GM13976 (cell line): ENCODE measurements at regions not wholly inside any gene's neighbourhood (a gene's known extent, or its start where the extent isn't known, plus 50 kb on each side); places are given as distances from the start of the nearest gene placed in this dataset.

Experiments
- DNase-seq: peaks from one replicate; pipeline ENCODE4 v3.0.0; 2012; ENCODE audit warnings: low spot score
- in situ Hi-C: fragments of 300-500 bp; cut with MboI; formaldehyde crosslinking; loops from one replicate; pipeline ENCODE4 v1.12.0; 2022; ENCODE audit warnings: low sequenced_read_pairs, mixed read lengths, inconsistent platforms; ENCODE audit not compliant: unreplicated experiment
- TF ChIP-seq, protein P1 (sequence below): IDR thresholded peaks from 2 replicates; pipeline ENCODE4 v1.5.1; 2012; ENCODE audit warnings: borderline replicate concordance, mild to moderate bottlenecking; ENCODE audit not compliant: insufficient read depth; ENCODE audit errors: extremely low read depth, missing control alignments, control extremely low read depth

DNA sequence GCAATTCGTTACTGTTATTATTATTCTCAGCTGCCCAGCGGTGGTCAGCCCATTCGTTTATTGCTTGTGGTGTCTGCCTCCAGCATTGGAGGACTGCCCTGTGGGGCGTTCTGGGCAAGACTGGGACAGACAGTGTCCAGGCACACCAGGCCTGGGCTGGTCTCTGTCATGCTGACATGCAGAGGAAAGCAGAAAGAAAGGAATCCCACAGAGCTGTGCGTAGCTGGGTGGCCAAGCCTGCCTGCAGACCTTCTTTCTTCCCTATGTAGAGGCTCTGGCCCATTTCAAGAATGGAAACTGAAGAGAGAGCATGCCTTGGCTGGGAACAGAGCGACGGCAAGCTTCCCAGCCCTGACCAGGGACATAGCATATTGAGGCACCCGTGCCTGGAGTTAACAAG is 525.3 kb upstream of the TBX3 start:
- no peak for DNase-seq
- TF ChIP-seq, protein P1, sequence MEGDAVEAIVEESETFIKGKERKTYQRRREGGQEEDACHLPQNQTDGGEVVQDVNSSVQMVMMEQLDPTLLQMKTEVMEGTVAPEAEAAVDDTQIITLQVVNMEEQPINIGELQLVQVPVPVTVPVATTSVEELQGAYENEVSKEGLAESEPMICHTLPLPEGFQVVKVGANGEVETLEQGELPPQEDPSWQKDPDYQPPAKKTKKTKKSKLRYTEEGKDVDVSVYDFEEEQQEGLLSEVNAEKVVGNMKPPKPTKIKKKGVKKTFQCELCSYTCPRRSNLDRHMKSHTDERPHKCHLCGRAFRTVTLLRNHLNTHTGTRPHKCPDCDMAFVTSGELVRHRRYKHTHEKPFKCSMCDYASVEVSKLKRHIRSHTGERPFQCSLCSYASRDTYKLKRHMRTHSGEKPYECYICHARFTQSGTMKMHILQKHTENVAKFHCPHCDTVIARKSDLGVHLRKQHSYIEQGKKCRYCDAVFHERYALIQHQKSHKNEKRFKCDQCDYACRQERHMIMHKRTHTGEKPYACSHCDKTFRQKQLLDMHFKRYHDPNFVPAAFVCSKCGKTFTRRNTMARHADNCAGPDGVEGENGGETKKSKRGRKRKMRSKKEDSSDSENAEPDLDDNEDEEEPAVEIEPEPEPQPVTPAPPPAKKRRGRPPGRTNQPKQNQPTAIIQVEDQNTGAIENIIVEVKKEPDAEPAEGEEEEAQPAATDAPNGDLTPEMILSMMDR: no peak
- in situ Hi-C loops: no loop called here

DNA sequence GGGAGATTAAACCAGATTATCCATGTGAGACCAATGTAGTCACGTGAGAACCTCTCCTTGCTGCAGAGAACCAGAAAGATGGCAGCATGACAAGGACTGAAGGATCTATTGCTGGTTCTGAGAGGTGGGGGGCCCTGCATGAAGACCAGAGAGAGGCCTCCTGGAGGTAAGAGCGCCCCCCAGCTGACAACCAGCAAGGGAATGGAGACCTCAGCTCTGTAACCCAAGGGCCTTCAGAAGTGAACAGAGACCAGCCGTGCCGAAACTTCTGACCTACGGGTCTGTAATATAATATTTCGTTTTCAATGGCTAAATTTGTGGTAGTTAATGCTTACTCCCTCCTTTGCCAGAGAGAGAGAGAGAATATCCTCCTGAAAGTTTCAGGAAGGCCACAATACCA is 524.1 kb upstream of the TBX3 start:
- DNase-seq: no peak
- TF ChIP-seq, protein P1: no peak
- in situ Hi-C loops: no loop called here

DNA sequence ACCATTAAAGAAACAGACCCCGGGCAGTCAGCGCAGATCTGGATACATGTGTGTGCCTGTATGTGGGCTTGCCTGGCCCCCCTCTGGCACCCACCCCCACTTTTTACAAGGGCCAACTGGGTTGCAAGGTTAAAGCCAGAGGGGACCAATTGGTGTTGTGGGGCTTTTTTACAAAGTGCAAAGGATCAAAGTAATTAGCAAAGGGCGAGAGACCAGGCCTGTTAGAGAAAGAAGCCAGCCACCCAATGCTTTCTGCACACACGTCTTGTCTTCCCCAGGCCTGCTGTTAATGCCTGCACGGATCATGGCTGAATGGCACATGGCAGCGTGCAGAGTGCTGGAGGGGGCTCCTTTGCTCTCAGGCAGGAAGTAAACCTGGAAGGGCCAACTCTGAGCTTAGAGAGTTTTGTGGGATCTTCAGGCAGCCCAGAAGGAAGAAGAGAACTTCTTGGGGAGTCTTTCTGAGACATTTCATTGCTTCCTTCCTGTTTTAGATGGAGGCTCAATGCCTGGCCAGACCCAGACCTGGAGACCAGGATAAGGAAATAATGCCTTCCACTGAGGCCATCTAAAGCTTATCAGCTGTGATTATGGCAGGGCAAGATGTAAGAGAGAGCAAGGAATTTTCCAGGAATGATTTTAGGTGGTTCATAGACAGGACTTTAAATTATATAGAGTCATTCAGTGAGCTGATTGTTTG is 523.4 kb upstream of the TBX3 start:
- TF ChIP-seq, protein P1: no peak
- DNase-seq: no peak
- in situ Hi-C loops: no loop called here

DNA sequence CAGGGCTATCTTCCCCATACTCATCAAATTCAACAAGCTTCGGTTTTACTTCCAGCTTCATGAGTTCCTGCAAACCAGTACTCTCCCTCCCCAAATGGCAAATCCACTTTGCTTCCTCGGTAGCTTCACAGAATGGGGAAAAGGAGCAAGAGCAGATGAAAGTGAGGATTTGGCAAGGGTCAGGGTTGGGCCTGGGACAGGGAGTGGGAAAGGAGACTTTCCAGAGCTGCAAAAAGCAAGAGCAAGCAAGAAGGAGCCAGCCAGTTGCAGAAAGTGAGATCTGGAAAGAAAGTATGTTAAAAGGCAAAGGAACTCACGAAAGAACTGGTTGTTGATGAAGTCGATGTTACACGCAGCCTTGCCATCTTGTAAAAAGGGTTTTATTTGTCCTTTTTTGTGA is 522.8 kb upstream of the TBX3 start:
- in situ Hi-C loops: no loop called here
- no peak for DNase-seq
- TF ChIP-seq, protein P1: no peak

DNA sequence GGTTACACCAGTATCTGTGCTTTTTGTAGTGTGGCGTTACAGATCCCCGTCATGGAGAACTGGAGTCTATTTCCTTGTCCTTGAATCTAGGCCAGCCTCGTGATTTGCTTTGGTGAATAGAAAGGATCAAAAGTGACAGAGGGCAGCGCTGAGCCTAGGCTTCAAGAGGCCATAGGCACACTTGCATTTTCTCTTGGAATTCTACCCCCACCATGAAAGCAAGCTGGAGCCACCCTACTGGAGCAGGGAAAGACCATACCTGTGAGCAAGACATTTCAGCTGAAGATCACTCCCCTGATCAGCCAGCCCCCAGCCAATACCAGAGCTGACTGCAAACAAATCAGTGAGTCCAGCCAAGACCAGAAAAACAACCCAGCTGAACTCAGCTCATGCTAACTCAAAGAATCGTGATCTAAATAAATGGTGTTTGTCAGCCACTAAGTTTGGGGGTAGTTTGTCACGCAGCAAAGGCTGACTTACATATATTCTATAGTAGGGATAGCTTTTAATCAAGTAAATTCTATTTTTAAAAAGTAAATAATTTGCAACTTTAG is 521.9 kb upstream of the TBX3 start:
- no peak for DNase-seq
- in situ Hi-C loops: no loop called here
- TF ChIP-seq, protein P1: no peak

DNA sequence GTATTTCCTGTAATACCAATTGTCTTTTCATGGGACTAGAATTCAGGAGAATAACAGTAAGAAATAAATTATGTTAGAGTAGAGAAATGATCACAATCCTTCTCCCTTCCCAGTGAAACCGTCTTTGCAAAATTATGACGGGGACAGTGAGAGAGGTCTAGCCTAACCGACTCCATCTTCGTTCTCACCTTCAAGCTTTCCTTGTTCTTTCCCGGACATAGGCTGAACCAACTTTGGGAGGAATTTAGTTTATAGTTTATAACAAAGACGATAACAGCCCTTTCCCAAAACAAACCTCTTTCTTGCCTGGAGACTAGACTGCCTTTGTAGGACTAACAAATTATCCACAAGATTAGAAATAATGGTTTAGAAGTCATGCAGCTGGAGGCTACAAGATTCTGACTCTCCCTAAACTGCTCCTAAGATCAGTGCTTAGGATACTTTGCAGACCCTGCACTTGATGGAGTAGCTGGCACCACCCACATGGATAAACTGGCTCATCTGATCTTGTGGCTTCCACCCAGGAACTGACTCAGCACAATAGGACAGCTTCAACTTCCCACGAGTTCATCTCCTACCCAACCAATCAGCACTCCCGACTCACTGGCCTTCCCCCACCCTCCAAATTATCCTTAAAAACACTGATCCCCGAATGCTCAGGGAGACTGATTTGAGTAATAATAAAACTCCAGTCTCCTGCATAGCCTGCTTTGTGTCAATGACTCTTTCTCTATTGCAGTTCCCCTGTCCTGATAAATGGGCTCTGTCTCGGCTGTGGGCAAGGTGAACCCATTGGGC is 521.2 kb upstream of the TBX3 start:
- TF ChIP-seq, protein P1: no peak
- DNase-seq: no peak
- in situ Hi-C loops: no loop called here
